Activated CD8-positive, alpha-beta T cell treated with anti-CD3 and anti-CD28 coated beads for 36 hours (primary cell): ENCODE measurements at regions not wholly inside any gene's neighbourhood (a gene's known extent, or its start where the extent isn't known, plus 50 kb on each side); places are given as distances from the start of the nearest gene placed in this dataset.
"Not testable (repeated sequence)": the region's sequence is repeated elsewhere in the genome, so short reads cannot be mapped to it uniquely, and the experiment has no call there.

Source experiments
- ATAC-seq: fragments of 200-7000 bp; cut with Tn5 transposase; one replicate; pipeline ENCODE4 v1.10.0; 2021; ENCODE audit warnings: mild to moderate bottlenecking, moderate library complexity
- CTCF ChIA-PET: fragments of 350-600 bp; sonication (Branson Sonifier 250); formaldehyde crosslinking; loops from one replicate; lab custom pipeline; 2021; ENCODE audit warnings: antibody characterized with exemption; lab: Charles Lee
- POLR2A ChIA-PET: fragments of 350-600 bp; sonication (Branson Sonifier 250); formaldehyde crosslinking; loops from one replicate; lab custom pipeline; 2021; ENCODE audit warnings: antibody characterized with exemption; lab: Charles Lee
- DNase-seq: peaks from one replicate; pipeline ENCODE4 v3.0.0-alpha.2; 2020
- H3K27ac Mint-ChIP-seq: one replicate; pipeline ENCODE4 v1.8.0; 2021; ENCODE audit warnings: mild to moderate bottlenecking, mixed read lengths
- H3K27me3 Mint-ChIP-seq: one replicate; pipeline ENCODE4 v1.8.0; 2021; ENCODE audit warnings: mixed read lengths
- H3K36me3 Mint-ChIP-seq: one replicate; pipeline ENCODE4 v1.8.0; 2021; ENCODE audit warnings: low read depth, mixed read lengths
- H3K4me1 Mint-ChIP-seq: one replicate; pipeline ENCODE4 v1.8.0; 2021; ENCODE audit warnings: low read depth, mixed read lengths
- H3K4me3 Mint-ChIP-seq: one replicate; pipeline ENCODE4 v1.8.0; 2021; ENCODE audit warnings: mild to moderate bottlenecking, moderate library complexity, mixed read lengths
- H3K9me3 Mint-ChIP-seq: one replicate; pipeline ENCODE4 v1.8.0; 2021; ENCODE audit warnings: mixed read lengths
- intact Hi-C: fragments of 100-400 bp; cut with micrococcal nuclease; formaldehyde crosslinking; loops from one replicate; pipeline ENCODE4 v1.10.0; 2022
- TF ChIP-seq, protein P1 (sequence below): fragments of 200-600 bp; IDR thresholded peaks from one replicate; pipeline ENCODE4 v1.8.0; 2022; ENCODE audit warnings: antibody characterized with exemption, mild to moderate bottlenecking

- intact Hi-C loops: no loop called here
- no peaks in the 10 kb centered on the region for H3K9me3 Mint-ChIP-seq
- no peak for ATAC-seq
- no peak for DNase-seq
- POLR2A ChIA-PET: no interaction called here
- H3K36me3 Mint-ChIP-seq: no peaks in the 10 kb centered on the region
- H3K4me3 Mint-ChIP-seq: no peak overlapping the region
- CTCF ChIA-PET: no interaction called here
- H3K27ac Mint-ChIP-seq: no peak overlapping the region
- TF ChIP-seq, protein P1, sequence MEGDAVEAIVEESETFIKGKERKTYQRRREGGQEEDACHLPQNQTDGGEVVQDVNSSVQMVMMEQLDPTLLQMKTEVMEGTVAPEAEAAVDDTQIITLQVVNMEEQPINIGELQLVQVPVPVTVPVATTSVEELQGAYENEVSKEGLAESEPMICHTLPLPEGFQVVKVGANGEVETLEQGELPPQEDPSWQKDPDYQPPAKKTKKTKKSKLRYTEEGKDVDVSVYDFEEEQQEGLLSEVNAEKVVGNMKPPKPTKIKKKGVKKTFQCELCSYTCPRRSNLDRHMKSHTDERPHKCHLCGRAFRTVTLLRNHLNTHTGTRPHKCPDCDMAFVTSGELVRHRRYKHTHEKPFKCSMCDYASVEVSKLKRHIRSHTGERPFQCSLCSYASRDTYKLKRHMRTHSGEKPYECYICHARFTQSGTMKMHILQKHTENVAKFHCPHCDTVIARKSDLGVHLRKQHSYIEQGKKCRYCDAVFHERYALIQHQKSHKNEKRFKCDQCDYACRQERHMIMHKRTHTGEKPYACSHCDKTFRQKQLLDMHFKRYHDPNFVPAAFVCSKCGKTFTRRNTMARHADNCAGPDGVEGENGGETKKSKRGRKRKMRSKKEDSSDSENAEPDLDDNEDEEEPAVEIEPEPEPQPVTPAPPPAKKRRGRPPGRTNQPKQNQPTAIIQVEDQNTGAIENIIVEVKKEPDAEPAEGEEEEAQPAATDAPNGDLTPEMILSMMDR: no peak
- H3K4me1 Mint-ChIP-seq: no peaks in the 10 kb centered on the region
- no peaks in the 10 kb centered on the region for H3K27me3 Mint-ChIP-seq
Observed at GRCh38 chrX:40807384-40807783, 72.0 kb upstream of the MED14 start.

DNA sequence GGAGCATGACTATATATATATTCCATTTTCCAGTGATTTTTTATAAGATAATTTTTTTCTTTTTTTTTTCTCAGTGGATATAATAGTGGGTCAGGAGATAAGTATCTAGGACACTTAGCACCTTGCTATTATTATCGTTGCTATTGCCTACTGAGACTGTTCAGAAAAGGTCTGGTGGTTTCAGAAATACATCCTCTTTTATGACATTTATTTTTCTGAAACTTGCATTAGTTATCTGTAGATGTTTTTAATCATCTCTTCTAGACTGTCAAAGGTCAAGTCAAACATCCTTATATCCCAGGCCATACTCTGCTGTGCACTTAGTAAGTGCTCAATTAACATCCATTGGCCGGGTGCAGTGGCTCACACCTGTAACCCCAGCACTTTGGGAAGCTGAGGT, 72.9 kb upstream of the MED14 start:
- intact Hi-C loops: no loop called here
- Mint-ChIP-seq H3K4me1 (no peaks in the 10 kb centered on the region), H3K27me3 (no peaks in the 10 kb centered on the region), H3K4me3 (no peak overlapping the region), H3K36me3 (no peaks in the 10 kb centered on the region), H3K9me3 (no peaks in the 10 kb centered on the region), H3K27ac (no peak overlapping the region)
- ATAC-seq (no peak), DNase-seq (no peak)
- TF ChIP-seq, protein P1: no peak
- POLR2A ChIA-PET: no interaction called here
- CTCF ChIA-PET: interaction anchor here (1.3 kb wide), 1 partner anchor 14 kb away, joined by 9 read pairs; no protein-coding TSS in a partner anchor

DNA sequence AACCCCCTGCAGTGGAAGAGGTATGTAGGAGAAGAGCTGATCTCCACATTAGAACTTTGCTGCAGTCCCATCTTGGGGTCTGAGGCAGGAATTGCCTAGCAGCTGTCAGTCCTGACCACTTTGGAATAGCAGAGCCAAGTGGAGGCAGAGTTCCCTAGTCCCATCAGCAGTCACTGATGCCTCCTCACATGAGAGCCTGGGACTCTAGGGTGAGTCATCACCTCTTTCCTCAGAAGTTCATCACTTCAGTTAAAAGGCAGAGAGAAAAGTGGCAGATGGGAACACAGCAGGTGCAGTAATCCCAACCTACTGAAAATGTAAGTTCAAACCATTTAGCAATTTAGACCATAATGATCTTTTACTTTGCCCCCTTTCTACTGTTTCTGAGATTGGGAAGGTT, 73.9 kb upstream of the MED14 start:
- TF ChIP-seq, protein P1: no peak
- Mint-ChIP-seq H3K9me3 (no peaks in the 10 kb centered on the region), H3K4me3 (no peak overlapping the region), H3K4me1 (no peaks in the 10 kb centered on the region), H3K36me3 (no peaks in the 10 kb centered on the region), H3K27me3 (no peaks in the 10 kb centered on the region), H3K27ac (no peak overlapping the region)
- ChIA-PET CTCF (interaction anchor here (1.3 kb wide), 1 partner anchor 15 kb away, joined by 9 read pairs; no protein-coding TSS in a partner anchor), POLR2A (no interaction called here)
- DNase-seq (no peak), ATAC-seq (no peak)
- intact Hi-C loops: no loop called here

DNA sequence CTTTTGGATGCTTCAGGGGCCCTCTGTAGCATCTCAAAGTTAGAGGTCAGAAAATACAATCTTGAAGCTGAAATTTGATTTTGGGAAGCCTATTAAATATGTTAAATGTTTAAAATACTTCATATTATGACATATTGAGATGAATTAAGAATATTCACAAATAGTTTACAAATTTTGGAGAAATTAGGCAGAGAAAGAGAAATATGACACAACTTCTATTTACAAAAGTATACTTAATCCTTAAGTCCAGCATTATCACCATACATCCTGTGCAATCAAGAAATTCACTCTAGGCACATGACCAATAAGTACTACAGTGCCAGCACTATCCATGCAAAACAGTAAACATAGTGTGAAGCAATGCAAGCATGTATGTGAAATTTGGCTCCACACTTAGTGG, 79.7 kb upstream of the MED14 start:
- ATAC-seq, H3K27ac Mint-ChIP-seq, H3K36me3 Mint-ChIP-seq, H3K9me3 Mint-ChIP-seq, POLR2A ChIA-PET, CTCF ChIA-PET, H3K27me3 Mint-ChIP-seq, H3K4me1 Mint-ChIP-seq, H3K4me3 Mint-ChIP-seq, DNase-seq, intact Hi-C loops: not testable (repeated sequence)

DNA sequence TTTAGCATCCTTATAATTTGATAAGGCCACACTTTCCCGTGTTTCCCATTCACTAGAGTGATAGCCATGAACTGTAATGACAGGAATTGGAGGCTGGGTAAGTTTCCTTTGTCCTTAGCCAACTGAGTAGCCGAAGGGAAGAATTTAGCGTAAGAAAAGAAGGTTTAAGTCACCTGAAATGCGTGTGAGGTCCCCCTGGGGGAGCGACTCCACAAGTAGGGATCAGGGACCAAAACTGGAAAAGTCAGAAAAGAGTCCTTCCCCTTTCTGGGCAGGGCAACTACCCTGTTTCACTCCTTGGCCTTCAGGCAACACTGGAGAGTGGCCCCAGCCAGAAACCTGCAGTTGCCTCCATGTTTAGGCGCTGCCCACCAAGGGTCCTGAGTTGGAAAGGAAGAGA, 81.6 kb upstream of the MED14 start:
- Mint-ChIP-seq H3K4me1 (no peaks in the 10 kb centered on the region), H3K4me3 (no peak overlapping the region), H3K27me3 (no peaks in the 10 kb centered on the region), H3K36me3 (no peaks in the 10 kb centered on the region), H3K27ac (no peak overlapping the region), H3K9me3 (no peaks in the 10 kb centered on the region)
- intact Hi-C loops: no loop called here
- TF ChIP-seq, protein P1: no peak
- CTCF ChIA-PET: no interaction called here
- DNase-seq (no peak), ATAC-seq (no peak)
- POLR2A ChIA-PET: no interaction called here

- ChIA-PET POLR2A (no interaction called here), CTCF (no interaction called here)
- H3K4me1 Mint-ChIP-seq: no peaks in the 10 kb centered on the region
- DNase-seq (no peak), ATAC-seq (no peak)
- TF ChIP-seq, protein P1: no peak
- H3K4me3 Mint-ChIP-seq: no peak overlapping the region
- intact Hi-C loops: no loop called here
- H3K27ac Mint-ChIP-seq: no peak overlapping the region
- H3K27me3 Mint-ChIP-seq: no peaks in the 10 kb centered on the region
- H3K9me3 Mint-ChIP-seq: no peaks in the 10 kb centered on the region
- no peaks in the 10 kb centered on the region for H3K36me3 Mint-ChIP-seq
Observed at GRCh38 chrX:40818236-40818635, 82.9 kb upstream of the MED14 start.
